GM13977 (cell line): ENCODE measurements at regions not wholly inside any gene's neighbourhood (a gene's known extent, or its start where the extent isn't known, plus 50 kb on each side); places are given as distances from the start of the nearest gene placed in this dataset.

ENCODE experiments used
- DNase-seq: peaks from one replicate; pipeline ENCODE4 v3.0.0; 2012; ENCODE audit warnings: low spot score
- CTCF ChIP-seq: IDR thresholded peaks from 2 replicates; pipeline ENCODE4 v1.5.1; 2012; ENCODE audit warnings: mild to moderate bottlenecking, control low read depth; ENCODE audit not compliant: insufficient read depth; ENCODE audit errors: extremely low read depth, missing control alignments
- in situ Hi-C: fragments of 300-500 bp; cut with MboI; formaldehyde crosslinking; loops from one replicate; pipeline ENCODE4 v1.12.0; 2022; ENCODE audit warnings: low sequenced_read_pairs, low pct_unique_long_range_greater_than_20kb, mixed read lengths, inconsistent platforms; ENCODE audit not compliant: unreplicated experiment

GRCh38 chr5:91851670-91852069, 468.6 kb upstream of the ARRDC3 start:
- no peak for DNase-seq
- in situ Hi-C loops, result no loop called here
- TF ChIP-seq CTCF, result no peak

GRCh38 chr5:91850031-91850430, 466.9 kb upstream of the ARRDC3 start:
- no peak for DNase-seq
- TF ChIP-seq CTCF, result no peak
- in situ Hi-C loops, result no loop called here

- TF ChIP-seq CTCF, result no peak
- in situ Hi-C loops, result no loop called here
- no peak for DNase-seq
Measured at GRCh38 chr5:91849069-91849468, 466.0 kb upstream of the ARRDC3 start.

GRCh38 chr5:91848453-91848852, 465.3 kb upstream of the ARRDC3 start:
- TF ChIP-seq CTCF, result no peak
- DNase-seq, result no peak
- in situ Hi-C loops, result no loop called here

- DNase-seq, result no peak
- in situ Hi-C loops, result no loop called here
- TF ChIP-seq CTCF, result no peak
Measured at GRCh38 chr5:91841423-91841822, 458.3 kb upstream of the ARRDC3 start.

- DNase-seq, result no peak
- in situ Hi-C loops, result no loop called here
- no peak for TF ChIP-seq CTCF
Measured at GRCh38 chr5:91840412-91840811, 457.3 kb upstream of the ARRDC3 start.

GRCh38 chr5:91839721-91840120, 456.6 kb upstream of the ARRDC3 start:
- in situ Hi-C loops, result no loop called here
- no peak for TF ChIP-seq CTCF

More at GRCh38 chr5:91839721-91840120, 456.6 kb upstream of the ARRDC3 start:
- no peak for DNase-seq
